ENCODE measurements at regions not wholly inside any gene's neighbourhood (a gene's known extent, or its start where the extent isn't known, plus 50 kb on each side); places are given as distances from the start of the nearest gene placed in this dataset.
A peak's percentile ranks its signal among the peaks of the same experiment; 100 is the strongest.

GRCh38 chr14:22387776-22388241 lies 201.2 kb downstream of the DAD1 start:
- peaks cover 0 to 2% (median 1%) of the 10 kb centered on the region in 3 donors for H3K27me3 Mint-ChIP-seq (ENCODE audit: low read depth in 3 of 3)
- Histone ChIP-seq H3K4me3 (replicated peaks in 1 of 3; ENCODE audit: low read depth in 2 of 3, low read length in 3 of 3) (no peak overlapping the region), H3K9me3 (replicated peaks in 1 of 2; ENCODE audit: control insufficient read depth in 1 of 2, insufficient read depth in 1 of 2, low read length in 2 of 2) (no peaks in the 10 kb centered on the region), H4K20me1 (ENCODE audit: insufficient read depth, low read length) (no peaks in the 10 kb centered on the region), H3K4me1 (ENCODE audit: control insufficient read depth in 1 of 2, insufficient read depth in 2 of 2, low read length in 2 of 2) (peaks cover 10 to 11% of the 10 kb centered on the region in 2 donors), H3K36me3 (replicated peaks in 1 of 2; ENCODE audit: control insufficient read depth in 1 of 2, insufficient read depth in 2 of 2, low read length in 2 of 2) (no peaks in the 10 kb centered on the region), H3K79me2 (ENCODE audit: insufficient read depth, low read length) (no peaks in the 10 kb centered on the region), H3K27ac (ENCODE audit: low read depth in 1 of 2, low read length in 2 of 2) (no peak overlapping the region), H2AFZ (ENCODE audit: insufficient read depth, low read depth, low read length, poor library complexity, severe bottlenecking) (no peak overlapping the region), H3K27me3 (ENCODE audit: control insufficient read depth in 2 of 2, insufficient read depth in 2 of 2, low read length in 2 of 2) (no peaks in the 10 kb centered on the region), H3K4me2 (replicated peaks; ENCODE audit: extremely low read depth, low read length, poor library complexity, severe bottlenecking) (no peak overlapping the region), H3K9ac (ENCODE audit: insufficient read depth, low read length, poor library complexity, severe bottlenecking) (no peak overlapping the region)
- peaks cover 11% of the 10 kb centered on the region for H3K4me1 Mint-ChIP-seq
- no peak overlapping the region for H3K4me3 Mint-ChIP-seq
- H3K9me3 Mint-ChIP-seq, result no peaks in the 10 kb centered on the region
- no peak for DNase-seq
- no peaks in the 10 kb centered on the region for H3K36me3 Mint-ChIP-seq
- TF ChIP-seq CTCF (IDR thresholded peaks at IDR 0.05), result peak; percentile 41
- WGBS (ENCODE audit: insufficient coverage), result 63% methylated on average over 8 of the region's 11 CpGs
- intact Hi-C loops (cut with micrococcal nuclease), result loop anchor here (2.0 kb wide), 2 partner anchors 85 to 87 kb away; no protein-coding TSS in a partner anchor
- no peak overlapping the region for H3K27ac Mint-ChIP-seq

- Histone ChIP-seq H3K4me2 (replicated peaks; ENCODE audit: extremely low read depth, low read length, poor library complexity, severe bottlenecking) (no peak overlapping the region), H3K27me3 (ENCODE audit: control insufficient read depth in 2 of 2, insufficient read depth in 2 of 2, low read length in 2 of 2) (no peaks in the 10 kb centered on the region), H2AFZ (ENCODE audit: insufficient read depth, low read depth, low read length, poor library complexity, severe bottlenecking) (no peak overlapping the region), H3K9me3 (replicated peaks in 1 of 2; ENCODE audit: control insufficient read depth in 1 of 2, insufficient read depth in 1 of 2, low read length in 2 of 2) (no peaks in the 10 kb centered on the region), H3K4me3 (replicated peaks in 1 of 3; ENCODE audit: low read depth in 2 of 3, low read length in 3 of 3) (no peak overlapping the region), H3K27ac (ENCODE audit: low read depth in 1 of 2, low read length in 2 of 2) (no peak overlapping the region), H3K4me1 (ENCODE audit: control insufficient read depth in 1 of 2, insufficient read depth in 2 of 2, low read length in 2 of 2) (peaks cover 3 to 4% of the 10 kb centered on the region in 2 donors), H3K79me2 (ENCODE audit: insufficient read depth, low read length) (no peaks in the 10 kb centered on the region), H3K9ac (ENCODE audit: insufficient read depth, low read length, poor library complexity, severe bottlenecking) (no peak overlapping the region), H3K36me3 (replicated peaks in 1 of 2; ENCODE audit: control insufficient read depth in 1 of 2, insufficient read depth in 2 of 2, low read length in 2 of 2) (no peaks in the 10 kb centered on the region), H4K20me1 (ENCODE audit: insufficient read depth, low read length) (no peaks in the 10 kb centered on the region)
- H3K4me3 Mint-ChIP-seq, result no peak overlapping the region
- intact Hi-C loops (cut with micrococcal nuclease), result loop anchor here (2.0 kb wide), 2 partner anchors 86 to 88 kb away; no protein-coding TSS in a partner anchor
- peak overlapping the region in 1 of 7 donors; percentile 52 for H3K27ac Mint-ChIP-seq
- 65% methylated on average over 17 of the region's 22 CpGs for WGBS (ENCODE audit: insufficient coverage)
- peak; percentile 85 for TF ChIP-seq CTCF (IDR thresholded peaks at IDR 0.05)
- no peaks in the 10 kb centered on the region for H3K36me3 Mint-ChIP-seq
- H3K9me3 Mint-ChIP-seq, result no peaks in the 10 kb centered on the region
- peak; percentile 48 to 63 (median 58) for DNase-seq
- peaks cover 5% of the 10 kb centered on the region for H3K4me1 Mint-ChIP-seq
- peaks cover 0 to 2% (median 1%) of the 10 kb centered on the region in 3 donors for H3K27me3 Mint-ChIP-seq (ENCODE audit: low read depth in 3 of 3)
Measured at GRCh38 chr14:22386924-22387775, 201.9 kb downstream of the DAD1 start.

Measured in CD14-positive monocyte (primary cell).